ENCODE measurements at regions not wholly inside any gene's neighbourhood (a gene's known extent, or its start where the extent isn't known, plus 50 kb on each side); places are given as distances from the start of the nearest gene placed in this dataset.

DNA sequence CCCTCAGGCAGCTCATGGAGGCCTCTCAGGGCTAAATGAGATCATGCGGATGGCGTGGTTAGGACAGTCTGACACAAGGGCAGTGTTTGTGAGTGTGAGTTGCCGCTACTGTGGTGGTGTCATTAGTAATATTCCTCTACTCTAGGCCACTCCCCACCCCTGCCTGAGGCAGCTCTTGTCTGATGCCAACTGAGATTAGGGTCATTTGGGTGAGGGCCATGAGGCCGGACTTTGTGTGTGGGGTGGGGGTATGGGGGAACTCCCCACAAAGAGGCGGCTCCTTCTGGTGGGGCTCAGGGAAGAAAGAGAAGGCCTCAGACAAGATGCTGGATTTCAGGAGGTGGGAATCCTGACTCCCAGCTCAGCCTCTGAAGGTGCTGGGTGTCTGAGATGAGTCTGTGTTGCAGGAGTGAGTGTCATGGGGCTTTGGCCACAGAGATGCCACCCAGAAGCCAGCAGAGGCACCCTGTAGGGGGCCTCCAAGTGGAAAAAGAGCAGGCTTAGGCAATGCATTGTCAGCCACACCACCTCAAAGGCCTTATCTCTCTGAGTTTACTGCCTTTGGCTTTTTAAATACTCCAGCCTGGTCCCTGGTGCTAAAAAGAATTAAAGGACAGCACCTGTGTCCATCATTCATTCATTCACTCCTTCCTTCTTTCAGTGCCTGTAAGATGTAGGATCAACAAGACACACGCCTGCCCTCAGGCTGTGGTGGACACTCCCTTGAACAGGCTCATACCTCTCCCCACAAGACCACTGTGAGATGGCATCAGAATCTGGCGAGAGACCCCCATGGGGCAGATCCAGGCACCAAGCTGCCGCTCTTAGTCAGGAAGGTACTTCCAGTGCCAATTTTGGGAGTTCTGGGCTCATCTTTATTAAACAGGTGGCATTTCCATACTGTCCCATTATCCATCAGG, 175.2 kb downstream of the MRPL14 start:
- TF ChIP-seq, protein P1, sequence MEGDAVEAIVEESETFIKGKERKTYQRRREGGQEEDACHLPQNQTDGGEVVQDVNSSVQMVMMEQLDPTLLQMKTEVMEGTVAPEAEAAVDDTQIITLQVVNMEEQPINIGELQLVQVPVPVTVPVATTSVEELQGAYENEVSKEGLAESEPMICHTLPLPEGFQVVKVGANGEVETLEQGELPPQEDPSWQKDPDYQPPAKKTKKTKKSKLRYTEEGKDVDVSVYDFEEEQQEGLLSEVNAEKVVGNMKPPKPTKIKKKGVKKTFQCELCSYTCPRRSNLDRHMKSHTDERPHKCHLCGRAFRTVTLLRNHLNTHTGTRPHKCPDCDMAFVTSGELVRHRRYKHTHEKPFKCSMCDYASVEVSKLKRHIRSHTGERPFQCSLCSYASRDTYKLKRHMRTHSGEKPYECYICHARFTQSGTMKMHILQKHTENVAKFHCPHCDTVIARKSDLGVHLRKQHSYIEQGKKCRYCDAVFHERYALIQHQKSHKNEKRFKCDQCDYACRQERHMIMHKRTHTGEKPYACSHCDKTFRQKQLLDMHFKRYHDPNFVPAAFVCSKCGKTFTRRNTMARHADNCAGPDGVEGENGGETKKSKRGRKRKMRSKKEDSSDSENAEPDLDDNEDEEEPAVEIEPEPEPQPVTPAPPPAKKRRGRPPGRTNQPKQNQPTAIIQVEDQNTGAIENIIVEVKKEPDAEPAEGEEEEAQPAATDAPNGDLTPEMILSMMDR (IDR thresholded peaks at IDR 0.05) = no peak
- no peaks in the 10 kb centered on the region for H3K27me3 ChIP-seq
- 88 to 89% methylated on average over 8 of the region's 8 CpGs for WGBS, 2 donors
- no peak overlapping the region for H3K4me3 ChIP-seq
- H3K36me3 ChIP-seq = no peaks in the 10 kb centered on the region
- no peaks in the 10 kb centered on the region for H3K4me1 ChIP-seq
- H3K27ac ChIP-seq = no peak overlapping the region
- ATAC-seq (peak in 3 of 4 donors; percentile 7 to 31 (median 9)), DNase-seq (no peak), FAIRE-seq (no peak)
- H3K9me3 ChIP-seq = no peaks in the 10 kb centered on the region
- intact Hi-C loops (cut with DNase I) = loop anchor here in 2 of 3 donors (5.0 to 10.0 kb wide), 3 partner anchors 95 to 187 kb away; no protein-coding TSS in a partner anchor

DNA sequence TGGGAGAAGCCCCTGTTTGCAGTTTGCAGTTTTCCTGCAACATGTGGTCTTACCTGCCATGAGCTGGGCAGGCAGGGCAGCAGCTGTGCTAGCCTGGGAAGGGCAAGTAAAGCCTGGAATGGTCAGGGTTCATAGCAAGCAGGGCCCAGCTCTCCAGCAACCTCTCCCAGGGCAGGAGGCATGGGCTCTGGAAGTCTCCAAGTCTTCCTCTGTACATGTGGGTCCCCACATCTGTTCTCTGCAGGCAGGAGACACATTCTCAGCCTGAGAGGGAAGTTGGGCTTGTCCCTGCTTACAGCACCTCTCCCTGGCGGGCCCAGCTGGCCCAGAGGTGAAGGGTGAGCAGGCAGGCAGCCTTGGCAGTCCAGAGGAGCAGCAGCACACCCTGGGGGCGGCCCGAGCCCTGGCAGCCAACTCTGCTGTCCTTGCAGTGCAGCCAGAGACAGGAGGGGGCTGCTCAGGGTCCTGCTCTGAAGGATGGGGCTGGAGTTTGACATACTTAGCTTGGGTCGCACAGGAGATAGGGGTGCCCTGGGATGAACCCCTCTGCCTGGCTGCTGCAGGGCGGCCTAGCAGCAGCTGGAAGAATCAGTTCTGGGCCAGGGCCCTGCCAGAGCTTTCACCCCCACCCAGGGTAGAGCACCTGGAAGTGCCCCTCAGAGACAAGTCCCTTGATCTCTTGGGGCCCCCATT, 176.0 kb downstream of the MRPL14 start:
- intact Hi-C loops (cut with DNase I) = loop anchor here in 2 of 3 donors (5.0 to 10.0 kb wide), 3 partner anchors 94 to 186 kb away; no protein-coding TSS in a partner anchor
- Histone ChIP-seq H3K27me3 (no peaks in the 10 kb centered on the region), H3K4me1 (no peaks in the 10 kb centered on the region), H3K9me3 (no peaks in the 10 kb centered on the region), H3K36me3 (no peaks in the 10 kb centered on the region), H3K27ac (no peak overlapping the region), H3K4me3 (no peak overlapping the region)
- TF ChIP-seq, protein P1 (IDR thresholded peaks at IDR 0.05) = peak in 3 of 4 donors; percentile 60 to 65 (median 63)
- FAIRE-seq (no peak), DNase-seq (peak; percentile 71 to 94 (median 81)), ATAC-seq (peak; percentile 93 to 97 (median 96))
- 40 to 44% methylated on average over 5 of the region's 5 CpGs for WGBS, 2 donors

DNA sequence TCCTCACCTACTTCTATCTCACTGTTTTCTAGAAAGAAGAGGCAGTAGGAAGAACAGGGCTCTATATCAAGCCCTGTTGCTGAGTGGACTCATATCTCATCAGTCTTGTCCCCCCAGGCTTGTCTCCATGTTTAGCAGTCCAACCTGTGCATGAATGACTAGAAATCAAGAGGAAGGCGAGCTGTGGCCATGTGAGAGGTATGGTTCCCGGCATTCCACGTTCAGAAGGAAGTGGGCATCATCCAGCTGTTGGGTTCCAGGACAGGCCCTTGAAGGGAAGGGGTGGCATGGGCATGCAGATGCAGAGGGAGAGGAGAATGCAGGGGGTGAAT, 176.6 kb downstream of the MRPL14 start:
- 84 to 88% methylated on average over 3 of the region's 3 CpGs for WGBS, 2 donors
- no peak for FAIRE-seq

DNA sequence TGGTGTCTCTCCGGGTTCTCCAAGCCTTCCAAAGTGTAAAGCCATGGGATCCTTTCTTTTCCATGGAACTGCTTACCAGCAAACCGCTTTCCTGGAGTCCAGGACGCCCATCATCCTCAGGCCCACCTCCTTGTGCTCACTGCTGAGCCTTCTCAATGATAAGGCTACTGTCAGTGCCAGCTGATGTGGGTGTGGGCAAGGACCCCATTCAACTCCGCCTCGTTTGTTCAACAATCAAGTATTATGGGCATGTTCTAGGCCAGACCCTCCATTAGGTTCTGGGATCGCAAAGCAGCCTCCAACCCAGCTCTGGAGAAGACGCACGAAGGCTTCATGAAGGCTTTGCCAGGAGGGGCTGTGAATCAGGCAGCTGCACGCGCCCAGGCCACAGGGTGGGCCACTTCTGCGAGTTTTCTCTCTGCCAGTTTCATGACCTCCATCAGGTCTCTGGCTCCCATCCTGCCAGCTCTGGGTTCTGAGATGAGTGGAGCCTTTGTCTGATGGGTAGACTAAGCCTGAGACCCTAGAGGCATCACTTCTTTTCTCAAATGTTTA, 177.1 kb downstream of the MRPL14 start:
- 87 to 92% methylated on average over 11 of the region's 11 CpGs for WGBS, 2 donors
- DNase-seq (peak in 1 of 6 donors; percentile 5), ATAC-seq (no peak), FAIRE-seq (no peak)
- TF ChIP-seq, protein P1 (IDR thresholded peaks at IDR 0.05) = no peak
- Histone ChIP-seq H3K4me1 (no peaks in the 10 kb centered on the region), H3K4me3 (no peak overlapping the region), H3K9me3 (no peaks in the 10 kb centered on the region), H3K36me3 (no peaks in the 10 kb centered on the region), H3K27ac (no peak overlapping the region), H3K27me3 (no peaks in the 10 kb centered on the region)
- intact Hi-C loops (cut with DNase I) = loop anchor here in 2 of 3 donors (5.0 to 10.0 kb wide), 3 partner anchors 93 to 185 kb away; no protein-coding TSS in a partner anchor

More for the DNA sequence above, 176.6 kb downstream of the MRPL14 start:
- Histone ChIP-seq H3K27me3 (no peaks in the 10 kb centered on the region), H3K9me3 (no peaks in the 10 kb centered on the region), H3K36me3 (no peaks in the 10 kb centered on the region), H3K4me3 (no peak overlapping the region), H3K27ac (no peak overlapping the region), H3K4me1 (no peaks in the 10 kb centered on the region)
- TF ChIP-seq, protein P1 (IDR thresholded peaks at IDR 0.05) = no peak
- ATAC-seq = no peak
- peak in 1 of 6 donors; percentile 11 for DNase-seq
- intact Hi-C loops (cut with DNase I) = loop anchor here in 2 of 3 donors (5.0 to 10.0 kb wide), 3 partner anchors 93 to 186 kb away; no protein-coding TSS in a partner anchor

Data from pancreas (tissue), 10 donors.